BJ (cell line): ENCODE measurements at regions not wholly inside any gene's neighbourhood (a gene's known extent, or its start where the extent isn't known, plus 50 kb on each side); places are given as distances from the start of the nearest gene placed in this dataset.

ENCODE experiments used
- CTCF ChIA-PET: fragments of 350-600 bp; formaldehyde crosslinking; extraction: SDS; loops from one replicate; lab custom pipeline; 2021; ENCODE audit warnings: antibody characterized with exemption, inconsistent platforms; lab: Yijun Ruan, JAX
- POLR2A ChIA-PET: fragments of 300-600 bp; sonication (Branson Sonifier 250); formaldehyde crosslinking; extraction: SDS; loops from one replicate; lab custom pipeline; 2021; ENCODE audit warnings: antibody characterized with exemption; lab: Charles Lee
- DNase-seq: peaks from one replicate; pipeline ENCODE4 v3.0.0-alpha.2; 2011; ENCODE audit warnings: low read depth
- H3K27me3 ChIP-seq: 2 replicates; pipeline ENCODE4 v1.6.0; 2011; ENCODE audit warnings: low read length; ENCODE audit not compliant: control insufficient read depth, insufficient read depth
- H3K36me3 ChIP-seq: 2 replicates; pipeline ENCODE4 v1.5.1; 2011; ENCODE audit warnings: low read length; ENCODE audit not compliant: control insufficient read depth, insufficient read depth
- H3K4me3 ChIP-seq: 2 replicates; pipeline ENCODE4 v1.5.1; 2011; ENCODE audit warnings: low read depth, mild to moderate bottlenecking, control low read depth, low read length
- TF ChIP-seq, protein P1 (sequence below): IDR thresholded peaks from 2 replicates; pipeline ENCODE4 v1.5.1; 2011; ENCODE audit warnings: low read depth, mild to moderate bottlenecking, control low read depth, inconsistent platforms, low read length, moderate library complexity; ENCODE audit not compliant: insufficient read depth

GRCh38 chr9:129422843-129423192 lies 198.1 kb downstream of the C9orf50 start:
- no peak for DNase-seq
- Histone ChIP-seq H3K36me3 (no peaks in the 10 kb centered on the region), H3K4me3 (no peak overlapping the region), H3K27me3 (no peaks in the 10 kb centered on the region)
- POLR2A ChIA-PET, result no interaction called here
- TF ChIP-seq, protein P1, sequence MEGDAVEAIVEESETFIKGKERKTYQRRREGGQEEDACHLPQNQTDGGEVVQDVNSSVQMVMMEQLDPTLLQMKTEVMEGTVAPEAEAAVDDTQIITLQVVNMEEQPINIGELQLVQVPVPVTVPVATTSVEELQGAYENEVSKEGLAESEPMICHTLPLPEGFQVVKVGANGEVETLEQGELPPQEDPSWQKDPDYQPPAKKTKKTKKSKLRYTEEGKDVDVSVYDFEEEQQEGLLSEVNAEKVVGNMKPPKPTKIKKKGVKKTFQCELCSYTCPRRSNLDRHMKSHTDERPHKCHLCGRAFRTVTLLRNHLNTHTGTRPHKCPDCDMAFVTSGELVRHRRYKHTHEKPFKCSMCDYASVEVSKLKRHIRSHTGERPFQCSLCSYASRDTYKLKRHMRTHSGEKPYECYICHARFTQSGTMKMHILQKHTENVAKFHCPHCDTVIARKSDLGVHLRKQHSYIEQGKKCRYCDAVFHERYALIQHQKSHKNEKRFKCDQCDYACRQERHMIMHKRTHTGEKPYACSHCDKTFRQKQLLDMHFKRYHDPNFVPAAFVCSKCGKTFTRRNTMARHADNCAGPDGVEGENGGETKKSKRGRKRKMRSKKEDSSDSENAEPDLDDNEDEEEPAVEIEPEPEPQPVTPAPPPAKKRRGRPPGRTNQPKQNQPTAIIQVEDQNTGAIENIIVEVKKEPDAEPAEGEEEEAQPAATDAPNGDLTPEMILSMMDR, result no peak
- CTCF ChIA-PET, result interaction anchor here (0.8 kb wide), 1 partner anchor 284 kb away, joined by 3 read pairs; no protein-coding TSS in a partner anchor

DNA sequence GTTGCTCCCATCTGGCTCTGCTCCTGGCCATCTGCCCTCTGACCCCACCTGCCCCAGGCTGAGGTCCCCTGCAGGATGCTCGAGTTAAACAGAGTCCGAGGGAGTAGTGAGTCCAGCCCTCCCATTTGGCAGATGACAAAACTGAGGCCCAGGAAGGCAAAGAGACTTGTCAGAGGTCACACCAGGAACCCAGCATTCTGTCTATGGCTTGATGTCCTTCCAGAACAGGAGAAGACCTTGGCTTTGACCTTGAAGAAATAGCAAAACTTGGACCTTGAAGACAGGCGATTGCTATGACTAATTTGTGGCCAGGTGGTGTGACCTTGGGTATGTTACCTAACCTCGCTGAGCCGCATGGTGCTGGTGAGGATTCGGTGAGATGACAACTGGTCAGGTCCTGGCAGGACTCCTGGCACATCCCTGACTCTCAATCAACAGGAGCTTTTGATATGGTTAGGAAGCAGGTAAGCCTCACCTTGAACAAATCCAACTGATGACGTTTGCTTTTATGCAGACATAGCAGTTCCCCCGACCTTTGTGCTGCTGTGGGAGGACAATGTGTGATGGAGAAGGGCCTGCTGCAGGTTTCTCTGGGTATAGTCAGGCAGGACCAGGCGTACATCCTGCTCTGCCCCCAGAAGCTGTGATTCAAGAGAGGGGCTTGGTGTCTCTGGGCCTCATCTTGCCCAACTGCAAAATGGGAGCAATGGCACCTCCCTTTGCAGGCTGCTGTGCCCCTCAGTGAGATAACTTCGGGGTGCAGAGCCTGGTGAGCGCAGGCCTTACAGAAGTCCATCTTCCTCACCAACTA lies 198.7 kb downstream of the C9orf50 start:
- POLR2A ChIA-PET, result no interaction called here
- CTCF ChIA-PET, result interaction anchor here (0.8 kb wide), 1 partner anchor 283 kb away, joined by 3 read pairs; no protein-coding TSS in a partner anchor
- Histone ChIP-seq H3K4me3 (no peak overlapping the region), H3K27me3 (no peaks in the 10 kb centered on the region), H3K36me3 (no peaks in the 10 kb centered on the region)
- DNase-seq, result no peak
- TF ChIP-seq, protein P1, result no peak

- H3K36me3 ChIP-seq, result no peaks in the 10 kb centered on the region
- TF ChIP-seq, protein P1, result no peak
- H3K4me3 ChIP-seq, result no peak overlapping the region
- H3K27me3 ChIP-seq, result no peaks in the 10 kb centered on the region
- POLR2A ChIA-PET, result no interaction called here
- CTCF ChIA-PET, result no interaction called here
- DNase-seq, result no peak
These were observed 199.5 kb downstream of the C9orf50 start for GRCh38 chr9:129421371-129421770.

GRCh38 chr9:129420721-129421120 lies 200.2 kb downstream of the C9orf50 start:
- POLR2A ChIA-PET, result no interaction called here

DNA sequence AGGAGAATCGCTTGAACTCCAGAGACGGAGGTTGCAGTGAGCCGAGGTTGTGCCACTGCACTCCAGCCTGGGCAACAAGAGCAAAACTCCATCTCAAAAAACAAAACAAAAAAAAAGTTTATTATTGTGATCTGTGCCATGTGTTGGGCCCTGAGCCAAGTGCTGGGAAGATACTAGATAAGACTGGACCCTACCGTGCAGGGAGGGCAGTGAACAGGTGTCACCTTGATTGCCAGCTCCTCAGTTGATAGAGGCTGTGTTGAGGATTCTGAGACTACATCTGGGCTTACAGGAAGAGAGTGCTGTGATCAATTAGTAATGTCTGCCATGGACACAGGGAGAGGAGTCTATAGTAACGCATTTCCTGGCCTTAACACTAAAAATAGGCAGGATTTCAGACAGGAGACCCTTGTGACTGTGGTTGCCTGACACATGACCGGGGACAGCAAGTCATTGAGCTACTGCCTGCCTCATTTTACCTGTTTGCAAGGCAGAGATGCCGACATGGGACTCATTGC lies 201.5 kb downstream of the C9orf50 start:
- POLR2A ChIA-PET, result interaction anchor here (0.6 kb wide), 1 partner anchor 249 kb away, joined by 9 read pairs; no protein-coding TSS in a partner anchor
- DNase-seq, result no peak
- Histone ChIP-seq H3K4me3 (no peak overlapping the region), H3K27me3 (no peaks in the 10 kb centered on the region), H3K36me3 (no peaks in the 10 kb centered on the region)
- CTCF ChIA-PET, result no interaction called here
- TF ChIP-seq, protein P1, result no peak

More at GRCh38 chr9:129420721-129421120, 200.2 kb downstream of the C9orf50 start:
- TF ChIP-seq, protein P1, result no peak
- Histone ChIP-seq H3K4me3 (no peak overlapping the region), H3K27me3 (no peaks in the 10 kb centered on the region), H3K36me3 (no peaks in the 10 kb centered on the region)
- CTCF ChIA-PET, result no interaction called here
- DNase-seq, result no peak
